Adipocyte (in vitro differentiated cells): ENCODE measurements at regions not wholly inside any gene's neighbourhood (a gene's known extent, or its start where the extent isn't known, plus 50 kb on each side); places are given as distances from the start of the nearest gene placed in this dataset.

Source experiments
- DNase-seq: peaks from one replicate; pipeline ENCODE4 v3.0.0-alpha.2; 2015; ENCODE audit warnings: low read depth
- H3K27me3 ChIP-seq: replicated peaks from 2 replicates; pipeline ENCODE4 v1.7.0; 2013; ENCODE audit warnings: mild to moderate bottlenecking, low read length, moderate library complexity; ENCODE audit not compliant: control insufficient read depth, insufficient read depth
- H3K36me3 ChIP-seq: 2 replicates; pipeline ENCODE4 v1.7.0; 2013; ENCODE audit warnings: low read length, mild to moderate bottlenecking, moderate library complexity; ENCODE audit not compliant: control insufficient read depth, insufficient read depth, severe bottlenecking
- H3K4me1 ChIP-seq: 2 replicates; pipeline ENCODE4 v1.7.0; 2013; ENCODE audit warnings: mild to moderate bottlenecking, low read length, moderate library complexity; ENCODE audit not compliant: control insufficient read depth, insufficient read depth
- H3K4me3 ChIP-seq: 2 replicates; pipeline ENCODE4 v1.7.0; 2013; ENCODE audit warnings: mild to moderate bottlenecking, low read length, moderate library complexity
- H3K9ac ChIP-seq: 2 replicates; pipeline ENCODE4 v1.7.0; 2013; ENCODE audit warnings: mild to moderate bottlenecking, low read length, moderate library complexity
- H3K9me3 ChIP-seq: 2 replicates; pipeline ENCODE4 v1.7.0; 2013; ENCODE audit warnings: mild to moderate bottlenecking, low read length, moderate library complexity; ENCODE audit not compliant: control insufficient read depth

- H3K9ac ChIP-seq: peak overlapping the region; percentile 40
- peaks cover 22% of the 10 kb centered on the region for H3K4me1 ChIP-seq
- peak; percentile 63 for DNase-seq
- H3K36me3 ChIP-seq: no peaks in the 10 kb centered on the region
- H3K4me3 ChIP-seq: no peak overlapping the region
- no peaks in the 10 kb centered on the region for H3K9me3 ChIP-seq
- no peaks in the 10 kb centered on the region for H3K27me3 ChIP-seq
These were observed 116.6 kb upstream of the BNC2 start for GRCh38 chr9:16987026-16987425.

GRCh38 chr9:16986556-16986955, 116.1 kb upstream of the BNC2 start:
- Histone ChIP-seq H3K27me3 (no peaks in the 10 kb centered on the region), H3K9me3 (no peaks in the 10 kb centered on the region), H3K36me3 (no peaks in the 10 kb centered on the region), H3K4me3 (no peak overlapping the region), H3K9ac (peak overlapping the region; percentile 40), H3K4me1 (peaks cover 22% of the 10 kb centered on the region)
- DNase-seq: peak; percentile 54

GRCh38 chr9:16985559-16986348, 115.3 kb upstream of the BNC2 start:
- H3K27me3 ChIP-seq: no peaks in the 10 kb centered on the region
- H3K4me1 ChIP-seq: peaks cover 22% of the 10 kb centered on the region
- no peak overlapping the region for H3K4me3 ChIP-seq
- DNase-seq: peak; percentile 83
- no peaks in the 10 kb centered on the region for H3K36me3 ChIP-seq
- H3K9me3 ChIP-seq: no peaks in the 10 kb centered on the region
- peak overlapping the region; percentile 40 for H3K9ac ChIP-seq

DNA sequence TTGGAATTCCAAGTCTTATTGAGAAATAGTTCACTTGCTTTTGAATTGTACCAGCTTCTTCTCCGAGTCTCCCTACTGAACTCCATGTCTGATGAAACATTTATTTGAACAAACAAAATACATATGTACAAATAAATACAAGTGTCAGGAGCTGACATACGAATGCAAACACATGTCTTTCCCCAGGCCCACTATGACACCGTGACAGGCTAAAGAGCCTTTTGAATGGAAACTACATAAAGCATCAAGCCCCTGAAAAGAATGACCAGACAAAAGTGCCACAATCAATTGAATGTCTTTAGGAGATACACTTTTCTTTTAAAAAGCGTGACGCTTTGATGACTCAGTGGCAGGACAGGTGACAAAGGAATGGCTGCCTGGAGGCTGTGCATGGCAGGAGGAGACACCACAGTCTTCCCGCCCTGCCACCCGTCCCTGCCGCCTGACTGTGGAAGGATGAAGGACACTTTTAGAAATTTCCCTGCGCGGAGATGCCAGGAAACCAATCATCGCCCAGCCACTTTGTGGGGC, 112.4 kb upstream of the BNC2 start:
- DNase-seq: no peak
- H3K9ac ChIP-seq: no peak overlapping the region
- H3K36me3 ChIP-seq: no peaks in the 10 kb centered on the region
- H3K4me1 ChIP-seq: peaks cover 22% of the 10 kb centered on the region
- H3K4me3 ChIP-seq: no peak overlapping the region
- H3K9me3 ChIP-seq: no peaks in the 10 kb centered on the region
- no peaks in the 10 kb centered on the region for H3K27me3 ChIP-seq

GRCh38 chr9:16976427-16976826, 106.0 kb upstream of the BNC2 start:
- DNase-seq: no peak

DNA sequence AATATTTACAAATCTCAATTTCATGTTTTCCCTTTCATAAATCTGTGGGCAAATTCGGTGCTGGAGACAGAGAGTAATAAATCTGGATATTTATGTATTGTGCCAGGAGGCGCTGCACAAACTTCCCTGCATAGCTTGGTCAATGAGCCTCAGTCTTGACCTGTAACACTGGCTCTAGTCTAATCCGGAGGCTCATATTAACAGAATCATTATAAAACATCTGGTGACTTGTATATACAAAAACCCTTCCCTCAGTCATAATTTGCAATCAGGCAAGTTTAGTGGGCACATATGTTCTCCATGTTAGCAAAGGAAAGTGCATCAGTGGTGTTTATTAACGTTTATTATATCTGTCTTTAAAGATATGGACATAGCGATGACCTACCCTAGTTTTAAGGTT, 104.0 kb upstream of the BNC2 start:
- DNase-seq: no peak
- no peak overlapping the region for H3K4me3 ChIP-seq
- no peaks in the 10 kb centered on the region for H3K4me1 ChIP-seq
- H3K36me3 ChIP-seq: no peaks in the 10 kb centered on the region
- no peak overlapping the region for H3K9ac ChIP-seq
- H3K27me3 ChIP-seq: no peaks in the 10 kb centered on the region
- H3K9me3 ChIP-seq: no peaks in the 10 kb centered on the region

More at GRCh38 chr9:16976427-16976826, 106.0 kb upstream of the BNC2 start:
- H3K9me3 ChIP-seq: no peaks in the 10 kb centered on the region
- H3K4me3 ChIP-seq: no peak overlapping the region
- H3K36me3 ChIP-seq: no peaks in the 10 kb centered on the region
- H3K9ac ChIP-seq: no peak overlapping the region
- H3K27me3 ChIP-seq: no peaks in the 10 kb centered on the region
- no peaks in the 10 kb centered on the region for H3K4me1 ChIP-seq

DNA sequence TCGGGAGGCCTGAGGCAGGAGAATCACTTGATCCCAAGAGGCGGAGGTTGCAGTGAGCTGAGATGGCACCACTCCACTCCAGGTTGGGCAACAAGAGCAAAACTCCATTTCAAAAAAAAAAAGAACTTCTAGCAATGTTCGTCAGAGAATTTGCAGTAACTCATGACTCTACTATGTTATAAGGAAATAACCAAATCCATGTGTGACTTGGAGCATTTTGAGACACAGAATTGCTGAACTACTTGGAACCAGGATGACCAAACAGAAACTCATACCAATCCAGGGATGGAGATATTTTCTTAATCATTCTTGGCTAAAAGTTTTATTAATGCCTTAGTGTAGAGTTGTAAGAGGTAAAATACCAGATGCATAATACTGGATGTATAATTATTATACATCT, 99.9 kb upstream of the BNC2 start:
- H3K4me3 ChIP-seq: no peak overlapping the region
- DNase-seq: no peak
- no peaks in the 10 kb centered on the region for H3K4me1 ChIP-seq
- H3K9ac ChIP-seq: no peak overlapping the region
- no peaks in the 10 kb centered on the region for H3K27me3 ChIP-seq
- no peaks in the 10 kb centered on the region for H3K9me3 ChIP-seq
- no peaks in the 10 kb centered on the region for H3K36me3 ChIP-seq

DNA sequence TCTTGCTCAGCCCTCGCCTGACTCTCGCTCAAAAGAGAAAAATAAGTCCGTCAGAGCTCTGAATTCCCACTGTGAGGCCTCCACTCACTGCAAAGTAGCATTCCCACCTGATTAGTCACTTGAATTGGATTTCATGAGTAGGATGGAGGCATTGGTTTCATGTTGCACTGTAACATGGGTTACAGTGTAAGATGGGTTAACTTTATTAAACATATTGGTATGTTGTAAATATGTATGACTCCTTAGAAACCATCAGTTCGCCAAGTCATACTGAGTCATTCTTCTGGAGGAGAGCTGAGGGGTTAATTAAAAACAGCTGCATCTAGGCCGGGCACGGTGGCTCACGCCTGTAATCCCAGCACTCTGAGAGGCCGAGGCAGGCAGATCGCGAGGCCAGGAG, 93.8 kb upstream of the BNC2 start:
- H3K9ac ChIP-seq: peak overlapping the region; percentile 53
- H3K4me1 ChIP-seq: peaks cover 6% of the 10 kb centered on the region
- peak overlapping the region; percentile 35 for H3K4me3 ChIP-seq
- peak; percentile 94 for DNase-seq
- H3K36me3 ChIP-seq: no peaks in the 10 kb centered on the region
- H3K27me3 ChIP-seq: no peaks in the 10 kb centered on the region
- H3K9me3 ChIP-seq: no peaks in the 10 kb centered on the region

GRCh38 chr9:16960084-16960483, 89.6 kb upstream of the BNC2 start:
- no peaks in the 10 kb centered on the region for H3K9me3 ChIP-seq
- no peak overlapping the region for H3K9ac ChIP-seq
- H3K4me1 ChIP-seq: peaks cover 6% of the 10 kb centered on the region
- H3K27me3 ChIP-seq: no peaks in the 10 kb centered on the region
- DNase-seq: peak; percentile 24
- H3K4me3 ChIP-seq: no peak overlapping the region
- H3K36me3 ChIP-seq: no peaks in the 10 kb centered on the region

GRCh38 chr9:16959391-16959790, 88.9 kb upstream of the BNC2 start:
- no peaks in the 10 kb centered on the region for H3K27me3 ChIP-seq
- H3K4me3 ChIP-seq: no peak overlapping the region
- DNase-seq: no peak
- no peak overlapping the region for H3K9ac ChIP-seq
- no peaks in the 10 kb centered on the region for H3K36me3 ChIP-seq
- H3K9me3 ChIP-seq: no peaks in the 10 kb centered on the region
- H3K4me1 ChIP-seq: peaks cover 6% of the 10 kb centered on the region

- Histone ChIP-seq H3K4me3 (no peak overlapping the region), H3K4me1 (no peaks in the 10 kb centered on the region), H3K9ac (no peak overlapping the region), H3K9me3 (no peaks in the 10 kb centered on the region), H3K27me3 (no peaks in the 10 kb centered on the region), H3K36me3 (no peaks in the 10 kb centered on the region)
- DNase-seq: no peak
These were observed 83.6 kb upstream of the BNC2 start for GRCh38 chr9:16954040-16954439.

GRCh38 chr9:16951502-16951901, 81.0 kb upstream of the BNC2 start:
- Histone ChIP-seq H3K27me3 (no peaks in the 10 kb centered on the region), H3K4me3 (no peak overlapping the region), H3K36me3 (no peaks in the 10 kb centered on the region), H3K4me1 (no peaks in the 10 kb centered on the region), H3K9ac (no peak overlapping the region), H3K9me3 (no peaks in the 10 kb centered on the region)
- no peak for DNase-seq
